ENCODE measurements at regions not wholly inside any gene's neighbourhood (a gene's known extent, or its start where the extent isn't known, plus 50 kb on each side); places are given as distances from the start of the nearest gene placed in this dataset.

DNA sequence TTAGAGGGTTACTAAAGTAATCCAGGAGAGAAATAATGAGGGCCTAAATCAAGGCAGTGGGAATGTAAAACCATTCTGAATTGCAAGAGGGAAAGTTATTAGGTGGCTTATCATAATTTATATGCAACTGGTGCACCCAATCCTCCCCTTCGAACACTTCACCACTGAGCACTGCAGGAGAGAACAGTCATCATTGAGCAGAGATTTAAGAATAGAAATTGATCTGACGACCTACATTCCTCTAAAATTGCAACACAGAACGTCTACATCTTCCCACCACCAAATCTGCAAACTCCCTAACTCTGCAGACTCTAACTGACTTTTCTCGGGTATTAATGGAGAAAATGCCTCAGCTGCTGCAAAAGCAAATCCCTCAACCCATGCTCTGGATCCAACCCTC, 138.5 kb upstream of the CDH20 start:
- CTCF ChIA-PET: no interaction called here
- Histone ChIP-seq H3K4me2 (no peak overlapping the region), H3K4me3 (no peak overlapping the region), H3K9me3 (no peaks in the 10 kb centered on the region), H3K27ac (no peak overlapping the region), H3K4me1 (no peaks in the 10 kb centered on the region)
- ATAC-seq: no peak
- POLR2A ChIA-PET: no interaction called here
- no peak for FAIRE-seq
- 0% methylated on average over 4 of the region's 4 CpGs for WGBS (ENCODE audit: missing lambda C conversion rate)
- TF ChIP-seq RNF2 (IDR thresholded peaks at IDR 0.05; ENCODE audit: borderline replicate concordance, low read depth) (no peak), RAD21 (conservative IDR thresholded peaks at IDR 0.05 in 1 of 2, IDR thresholded peaks at IDR 0.05 in 1 of 2) (no peak), GATA3 (IDR thresholded peaks at IDR 0.05; ENCODE audit: borderline replicate concordance) (no peak), MYC (IDR thresholded peaks at IDR 0.05; ENCODE audit: borderline replicate concordance, low read length) (no peak), ZNF302 (CRISPR knock-in tag; IDR thresholded peaks at IDR 0.05) (no peak), HDAC2 (IDR thresholded peaks at IDR 0.05) (no peak), HOXB5 (CRISPR knock-in tag; IDR thresholded peaks at IDR 0.05) (no peak), ZC3H11A (IDR thresholded peaks at IDR 0.05) (no peak), POLR2A (IDR thresholded peaks at IDR 0.05; ENCODE audit: low read length) (no peak), CHD2 (IDR thresholded peaks at IDR 0.05; ENCODE audit: low read length, partially characterized antibody) (no peak), HOXA7 (CRISPR knock-in tag; IDR thresholded peaks at IDR 0.05) (no peak), JUNB (IDR thresholded peaks at IDR 0.05) (no peak)
- TF ChIP-seq, protein P1, sequence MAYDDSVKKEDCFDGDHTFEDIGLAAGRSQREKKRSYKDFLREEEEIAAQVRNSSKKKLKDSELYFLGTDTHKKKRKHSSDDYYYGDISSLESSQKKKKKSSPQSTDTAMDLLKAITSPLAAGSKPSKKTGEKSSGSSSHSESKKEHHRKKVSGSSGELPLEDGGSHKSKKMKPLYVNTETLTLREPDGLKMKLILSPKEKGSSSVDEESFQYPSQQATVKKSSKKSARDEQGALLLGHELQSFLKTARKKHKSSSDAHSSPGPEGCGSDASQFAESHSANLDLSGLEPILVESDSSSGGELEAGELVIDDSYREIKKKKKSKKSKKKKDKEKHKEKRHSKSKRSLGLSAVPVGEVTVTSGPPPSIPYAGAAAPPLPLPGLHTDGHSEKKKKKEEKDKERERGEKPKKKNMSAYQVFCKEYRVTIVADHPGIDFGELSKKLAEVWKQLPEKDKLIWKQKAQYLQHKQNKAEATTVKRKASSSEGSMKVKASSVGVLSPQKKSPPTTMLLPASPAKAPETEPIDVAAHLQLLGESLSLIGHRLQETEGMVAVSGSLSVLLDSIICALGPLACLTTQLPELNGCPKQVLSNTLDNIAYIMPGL (CRISPR knock-in tag; IDR thresholded peaks at IDR 0.05; ENCODE audit: borderline replicate concordance): no peak
- TF ChIP-seq, protein P2, sequence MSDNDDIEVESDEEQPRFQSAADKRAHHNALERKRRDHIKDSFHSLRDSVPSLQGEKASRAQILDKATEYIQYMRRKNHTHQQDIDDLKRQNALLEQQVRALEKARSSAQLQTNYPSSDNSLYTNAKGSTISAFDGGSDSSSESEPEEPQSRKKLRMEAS (IDR thresholded peaks at IDR 0.05): no peak
- TF ChIP-seq, protein P3, sequence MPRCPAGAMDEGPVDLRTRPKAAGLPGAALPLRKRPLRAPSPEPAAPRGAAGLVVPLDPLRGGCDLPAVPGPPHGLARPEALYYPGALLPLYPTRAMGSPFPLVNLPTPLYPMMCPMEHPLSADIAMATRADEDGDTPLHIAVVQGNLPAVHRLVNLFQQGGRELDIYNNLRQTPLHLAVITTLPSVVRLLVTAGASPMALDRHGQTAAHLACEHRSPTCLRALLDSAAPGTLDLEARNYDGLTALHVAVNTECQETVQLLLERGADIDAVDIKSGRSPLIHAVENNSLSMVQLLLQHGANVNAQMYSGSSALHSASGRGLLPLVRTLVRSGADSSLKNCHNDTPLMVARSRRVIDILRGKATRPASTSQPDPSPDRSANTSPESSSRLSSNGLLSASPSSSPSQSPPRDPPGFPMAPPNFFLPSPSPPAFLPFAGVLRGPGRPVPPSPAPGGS (IDR thresholded peaks at IDR 0.05): no peak
- TF ChIP-seq, protein P4, sequence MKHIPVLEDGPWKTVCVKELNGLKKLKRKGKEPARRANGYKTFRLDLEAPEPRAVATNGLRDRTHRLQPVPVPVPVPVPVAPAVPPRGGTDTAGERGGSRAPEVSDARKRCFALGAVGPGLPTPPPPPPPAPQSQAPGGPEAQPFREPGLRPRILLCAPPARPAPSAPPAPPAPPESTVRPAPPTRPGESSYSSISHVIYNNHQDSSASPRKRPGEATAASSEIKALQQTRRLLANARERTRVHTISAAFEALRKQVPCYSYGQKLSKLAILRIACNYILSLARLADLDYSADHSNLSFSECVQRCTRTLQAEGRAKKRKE (CRISPR knock-in tag; IDR thresholded peaks at IDR 0.05; ENCODE audit: low read depth): no peak
- DNase-seq (ENCODE audit: low read depth in 1 of 2, low spot score in 1 of 2): no peak

DNA sequence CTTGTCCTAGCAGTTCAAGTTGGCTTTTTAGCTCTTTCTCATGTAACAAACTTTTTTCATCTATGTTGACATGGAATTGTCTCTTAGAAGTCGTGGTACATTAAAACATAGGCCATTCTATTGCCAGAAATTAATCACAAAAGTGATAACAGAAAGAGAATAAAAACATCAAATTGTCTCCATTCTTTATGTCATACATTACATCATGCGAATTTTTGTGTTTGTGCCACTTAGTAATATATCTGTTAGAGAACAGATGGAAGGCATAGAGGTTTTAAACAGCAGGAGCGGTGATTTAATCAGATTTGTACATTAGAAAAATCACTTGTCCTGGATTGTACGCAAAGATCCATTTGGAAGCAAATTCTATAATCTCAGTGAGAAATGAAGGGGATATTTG, 136.5 kb upstream of the CDH20 start:
- DNase-seq (ENCODE audit: low read depth in 1 of 2, low spot score in 1 of 2) (no peak), ATAC-seq (no peak), FAIRE-seq (no peak)
- no peak overlapping the region for H3K4me2 ChIP-seq
- no peaks in the 10 kb centered on the region for H3K9me3 ChIP-seq
- ChIA-PET CTCF (no interaction called here), POLR2A (no interaction called here)
- no peak overlapping the region for H3K4me3 ChIP-seq
- 8% methylated on average over 4 of the region's 4 CpGs for WGBS (ENCODE audit: missing lambda C conversion rate)
- H3K27ac ChIP-seq: no peak overlapping the region
- H3K4me1 ChIP-seq: no peaks in the 10 kb centered on the region
- no peak for TF ChIP-seq NPAS2 (CRISPR knock-in tag; IDR thresholded peaks at IDR 0.05; ENCODE audit: borderline replicate concordance)
- TF ChIP-seq EHF (CRISPR knock-in tag; IDR thresholded peaks at IDR 0.05): no peak
- TF ChIP-seq FOSL2 (IDR thresholded peaks at IDR 0.05): no peak
- no peak for TF ChIP-seq FOSL2 (CRISPR knock-in tag; IDR thresholded peaks at IDR 0.05)
- no peak for TF ChIP-seq PHF8 (IDR thresholded peaks at IDR 0.05; ENCODE audit: borderline replicate concordance, low read depth)
- no peak for TF ChIP-seq HOXB13 (CRISPR knock-in tag; IDR thresholded peaks at IDR 0.05; ENCODE audit: low read depth)
- TF ChIP-seq RNF2 (IDR thresholded peaks at IDR 0.05; ENCODE audit: borderline replicate concordance, low read depth): no peak

DNA sequence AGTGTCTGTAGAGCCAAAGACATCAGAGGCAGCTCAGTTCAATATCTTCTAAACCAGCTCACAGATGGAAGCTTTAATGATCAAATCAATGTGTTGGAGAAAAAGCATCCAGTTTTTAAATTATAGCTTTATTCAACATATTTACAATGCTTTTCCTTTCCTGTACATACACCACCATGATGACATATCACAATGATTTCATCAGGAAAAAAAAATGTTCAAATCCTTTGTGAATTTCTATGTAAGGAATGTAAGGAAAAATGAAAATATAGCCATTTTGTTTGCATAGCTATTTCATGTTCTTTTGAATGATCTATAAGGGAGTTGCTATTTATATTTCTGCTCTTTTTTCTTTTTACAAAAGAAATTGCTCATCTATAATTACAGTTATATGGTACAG, 134.7 kb upstream of the CDH20 start:
- ATAC-seq: no peak
- Histone ChIP-seq H3K4me3 (no peak overlapping the region), H3K27ac (no peak overlapping the region), H3K4me2 (no peak overlapping the region), H3K9me3 (no peaks in the 10 kb centered on the region), H3K4me1 (no peaks in the 10 kb centered on the region)
- ChIA-PET POLR2A (no interaction called here), CTCF (no interaction called here)
- no peak for FAIRE-seq
- DNase-seq (ENCODE audit: low read depth in 1 of 2, low spot score in 1 of 2): no peak
- TF ChIP-seq, protein P2 (IDR thresholded peaks at IDR 0.05): no peak
- TF ChIP-seq JUNB (IDR thresholded peaks at IDR 0.05) (no peak), HOXB13 (CRISPR knock-in tag; IDR thresholded peaks at IDR 0.05; ENCODE audit: low read depth) (no peak), CHD2 (IDR thresholded peaks at IDR 0.05; ENCODE audit: low read length, partially characterized antibody) (no peak), RARB (CRISPR knock-in tag; IDR thresholded peaks at IDR 0.05) (no peak), PHF8 (IDR thresholded peaks at IDR 0.05; ENCODE audit: borderline replicate concordance, low read depth) (no peak), RAD21 (conservative IDR thresholded peaks at IDR 0.05 in 1 of 2, IDR thresholded peaks at IDR 0.05 in 1 of 2) (no peak)
- TF ChIP-seq, protein P5, sequence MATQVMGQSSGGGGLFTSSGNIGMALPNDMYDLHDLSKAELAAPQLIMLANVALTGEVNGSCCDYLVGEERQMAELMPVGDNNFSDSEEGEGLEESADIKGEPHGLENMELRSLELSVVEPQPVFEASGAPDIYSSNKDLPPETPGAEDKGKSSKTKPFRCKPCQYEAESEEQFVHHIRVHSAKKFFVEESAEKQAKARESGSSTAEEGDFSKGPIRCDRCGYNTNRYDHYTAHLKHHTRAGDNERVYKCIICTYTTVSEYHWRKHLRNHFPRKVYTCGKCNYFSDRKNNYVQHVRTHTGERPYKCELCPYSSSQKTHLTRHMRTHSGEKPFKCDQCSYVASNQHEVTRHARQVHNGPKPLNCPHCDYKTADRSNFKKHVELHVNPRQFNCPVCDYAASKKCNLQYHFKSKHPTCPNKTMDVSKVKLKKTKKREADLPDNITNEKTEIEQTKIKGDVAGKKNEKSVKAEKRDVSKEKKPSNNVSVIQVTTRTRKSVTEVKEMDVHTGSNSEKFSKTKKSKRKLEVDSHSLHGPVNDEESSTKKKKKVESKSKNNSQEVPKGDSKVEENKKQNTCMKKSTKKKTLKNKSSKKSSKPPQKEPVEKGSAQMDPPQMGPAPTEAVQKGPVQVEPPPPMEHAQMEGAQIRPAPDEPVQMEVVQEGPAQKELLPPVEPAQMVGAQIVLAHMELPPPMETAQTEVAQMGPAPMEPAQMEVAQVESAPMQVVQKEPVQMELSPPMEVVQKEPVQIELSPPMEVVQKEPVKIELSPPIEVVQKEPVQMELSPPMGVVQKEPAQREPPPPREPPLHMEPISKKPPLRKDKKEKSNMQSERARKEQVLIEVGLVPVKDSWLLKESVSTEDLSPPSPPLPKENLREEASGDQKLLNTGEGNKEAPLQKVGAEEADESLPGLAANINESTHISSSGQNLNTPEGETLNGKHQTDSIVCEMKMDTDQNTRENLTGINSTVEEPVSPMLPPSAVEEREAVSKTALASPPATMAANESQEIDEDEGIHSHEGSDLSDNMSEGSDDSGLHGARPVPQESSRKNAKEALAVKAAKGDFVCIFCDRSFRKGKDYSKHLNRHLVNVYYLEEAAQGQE (IDR thresholded peaks at IDR 0.05): no peak
